H1 (cell line): ENCODE measurements at regions not wholly inside any gene's neighbourhood (a gene's known extent, or its start where the extent isn't known, plus 50 kb on each side); places are given as distances from the start of the nearest gene placed in this dataset.

ENCODE experiments used
- CTCF ChIA-PET: fragments of 300-600 bp; sonication (Branson Sonifier 250); formaldehyde crosslinking; loops from one replicate; lab custom pipeline; 2021; ENCODE audit not compliant: partially characterized antibody; lab: Charles Lee
- POLR2A ChIA-PET: fragments of 300-600 bp; sonication (Branson Sonifier 250); formaldehyde crosslinking; loops from one replicate; lab custom pipeline; 2021; ENCODE audit warnings: inconsistent platforms; ENCODE audit not compliant: partially characterized antibody; lab: Charles Lee
- DNase-seq, 2 experiments: peaks; one replicate each; pipeline versions ENCODE4 v3.0.0 to v3.0.0-alpha.2; 2010 to 2022; ENCODE audit warnings: low spot score in 2 of 2, low read depth in 1 of 2, mixed read lengths in 1 of 2
- FAIRE-seq: peaks from 2 replicates; lab custom pipeline; 2011; peaks lifted over from hg19 to GRCh38; lab: Jason Lieb, UNC
- H2AFZ ChIP-seq: 2 replicates; pipeline ENCODE4 v1.8.1; 2012; ENCODE audit warnings: low read length, inconsistent platforms
- H2AK5ac ChIP-seq: 2 replicates; pipeline ENCODE4 v1.6.1; 2013; ENCODE audit warnings: low read depth, low read length
- H2BK120ac ChIP-seq: replicated peaks from 2 replicates; pipeline ENCODE3; 2013; ENCODE audit warnings: low read depth, low read length, inconsistent platforms
- H2BK12ac ChIP-seq: 2 replicates; pipeline ENCODE4 v1.6.1; 2013; ENCODE audit warnings: low read depth, low read length
- H2BK15ac ChIP-seq: 2 replicates; pipeline ENCODE4 v1.6.1; 2013; ENCODE audit warnings: low read length
- H2BK20ac ChIP-seq: 2 replicates; pipeline ENCODE4 v1.6.1; 2013; ENCODE audit warnings: low read length
- H2BK5ac ChIP-seq: 2 replicates; pipeline ENCODE4 v1.6.1; 2013; ENCODE audit warnings: low read depth, low read length
- H3K14ac ChIP-seq: 2 replicates; pipeline ENCODE4 v1.6.1; 2013; ENCODE audit warnings: inconsistent platforms; ENCODE audit not compliant: insufficient read length
- H3K18ac ChIP-seq: 2 replicates; pipeline ENCODE4 v1.6.1; 2013; ENCODE audit warnings: low read length; ENCODE audit errors: extremely low read depth
- H3K23ac ChIP-seq: 2 replicates; pipeline ENCODE4 v1.6.1; 2013; ENCODE audit warnings: inconsistent platforms; ENCODE audit not compliant: insufficient read length
- H3K23me2 ChIP-seq: 2 replicates; pipeline ENCODE4 v1.6.1; 2013; ENCODE audit warnings: low read depth, low read length
- H3K27ac ChIP-seq: 2 replicates; pipeline ENCODE4 v1.6.1; 2011; ENCODE audit warnings: low read depth, low read length, inconsistent platforms
- H3K27me3 ChIP-seq, 4 experiments: replicated peaks in 1 of 4; 1 replicate in 1 of 4; 2 replicates in 3 of 4; pipeline versions ENCODE4 v1.6.1 to v1.8.1; 2011 to 2013; ENCODE audit warnings: low read length in 3 of 4, mild to moderate bottlenecking in 3 of 4, inconsistent platforms in 2 of 4, mixed read lengths in 2 of 4, moderate library complexity in 1 of 4; ENCODE audit not compliant: control insufficient read depth in 3 of 4, insufficient read depth in 3 of 4; ENCODE audit errors: extremely low read depth in 1 of 4
- H3K36me3 ChIP-seq, 4 experiments: 2 replicates each; pipeline versions ENCODE4 v1.6.1 to v1.8.1; 2011 to 2013; ENCODE audit warnings: mild to moderate bottlenecking in 4 of 4, low read length in 3 of 4, moderate library complexity in 2 of 4, control low read depth in 1 of 4, inconsistent platforms in 1 of 4; ENCODE audit not compliant: insufficient read depth in 4 of 4, control insufficient read depth in 2 of 4
- H3K4ac ChIP-seq: replicated peaks from 2 replicates; pipeline ENCODE3; 2013; ENCODE audit warnings: low read length, low read depth, mixed read lengths, inconsistent platforms; ENCODE audit not compliant: insufficient read length
- H3K4me1 ChIP-seq, 4 experiments: replicated peaks in 1 of 4; 1 replicate in 1 of 4; 2 replicates in 3 of 4; pipeline versions ENCODE4 v1.6.1 to v1.8.1; 2011 to 2013; ENCODE audit warnings: low read length in 3 of 4, inconsistent platforms in 2 of 4, mixed read lengths in 1 of 4; ENCODE audit not compliant: insufficient read depth in 4 of 4, control insufficient read depth in 3 of 4
- H3K4me2 ChIP-seq, 2 experiments: 2 replicates each; pipeline versions ENCODE4 v1.6.1 to v1.8.1; 2011 to 2013; ENCODE audit warnings: low read depth in 2 of 2, low read length in 2 of 2, control low read depth in 1 of 2, inconsistent platforms in 1 of 2, mild to moderate bottlenecking in 1 of 2; ENCODE audit not compliant: insufficient read depth in 1 of 2
- H3K4me3 ChIP-seq, 4 experiments: fragments of 200-600, 300-600 bp in 1 of 4; sonication (generic), shearing (Covaris generic), sonication (Bioruptor Twin) in 1 of 4; 2 replicates each; pipeline versions ENCODE4 v1.5.1 to v1.8.1; 2011 to 2016; ENCODE audit warnings: low read length in 4 of 4, low read depth in 3 of 4, control low read depth in 2 of 4, inconsistent platforms in 2 of 4, mild to moderate bottlenecking in 2 of 4, mixed read lengths in 1 of 4, moderate library complexity in 1 of 4; ENCODE audit not compliant: insufficient read depth in 2 of 4; ENCODE audit errors: extremely low read depth in 1 of 4
- H3K56ac ChIP-seq: replicated peaks from 2 replicates; pipeline ENCODE3; 2013; ENCODE audit warnings: low read depth, mild to moderate bottlenecking, mixed read lengths, low read length, inconsistent platforms; ENCODE audit not compliant: insufficient read length
- H3K79me1 ChIP-seq: 2 replicates; pipeline ENCODE4 v1.6.1; 2013; ENCODE audit warnings: low read depth, low read length, control low read depth
- H3K79me2 ChIP-seq, 2 experiments: 2 replicates each; pipeline versions ENCODE4 v1.6.1 to v1.8.1; 2012 to 2013; ENCODE audit warnings: low read length in 2 of 2, mild to moderate bottlenecking in 2 of 2, inconsistent platforms in 1 of 2; ENCODE audit not compliant: insufficient read depth in 2 of 2, control insufficient read depth in 1 of 2
- H3K9ac ChIP-seq, 4 experiments: replicated peaks in 1 of 4; 1 replicate in 1 of 4; 2 replicates in 3 of 4; pipeline versions ENCODE4 v1.6.1 to v1.8.1; 2011 to 2013; ENCODE audit warnings: low read depth in 3 of 4, low read length in 3 of 4, control low read depth in 2 of 4, mild to moderate bottlenecking in 2 of 4, moderate library complexity in 2 of 4, inconsistent platforms in 1 of 4; ENCODE audit errors: extremely low read depth in 1 of 4
- H3K9me3 ChIP-seq, 2 experiments: 2 replicates each; pipeline versions ENCODE4 v1.6.1 to v1.8.1; 2012 to 2013; ENCODE audit warnings: mild to moderate bottlenecking in 2 of 2, moderate library complexity in 2 of 2, control low read depth in 1 of 2, inconsistent platforms in 1 of 2, low read depth in 1 of 2, low read length in 1 of 2, mixed read lengths in 1 of 2; ENCODE audit not compliant: insufficient read depth in 2 of 2
- H4K20me1 ChIP-seq, 2 experiments: replicated peaks in 1 of 2; 2 replicates each; pipeline versions ENCODE3 to v1.8.1; 2011 to 2013; ENCODE audit warnings: inconsistent platforms in 2 of 2, low read length in 2 of 2, mild to moderate bottlenecking in 1 of 2; ENCODE audit not compliant: insufficient read depth in 2 of 2, control insufficient read depth in 1 of 2
- H4K5ac ChIP-seq: 2 replicates; pipeline ENCODE4 v1.6.1; 2013; ENCODE audit warnings: low read length, low read depth, mixed read lengths, inconsistent platforms; ENCODE audit not compliant: insufficient read length
- H4K8ac ChIP-seq: 2 replicates; pipeline ENCODE4 v1.8.0; 2013; ENCODE audit warnings: mild to moderate bottlenecking, moderate library complexity, low read length, inconsistent platforms; ENCODE audit not compliant: insufficient read depth; ENCODE audit errors: extremely low read depth
- H4K91ac ChIP-seq: replicated peaks from 2 replicates; pipeline ENCODE3; 2013; ENCODE audit warnings: low read length, mixed read lengths, inconsistent platforms; ENCODE audit not compliant: insufficient read length
- BACH1 ChIP-seq: IDR thresholded peaks from 2 replicates; pipeline ENCODE4 v1.6.1; 2012; ENCODE audit warnings: low read length, improper control_type of control experiment
- CTBP2 ChIP-seq: IDR thresholded peaks from 2 replicates; pipeline ENCODE4 v1.7.0; 2011; ENCODE audit warnings: borderline replicate concordance, mild to moderate bottlenecking, moderate library complexity, mixed read lengths, low read length; ENCODE audit not compliant: insufficient read depth, insufficient read length
- E2F6 ChIP-seq: IDR thresholded peaks from 2 replicates; pipeline ENCODE4 v1.6.1; 2012; ENCODE audit warnings: inconsistent platforms
- EGR1 ChIP-seq: IDR thresholded peaks from 2 replicates; pipeline ENCODE4 v1.6.1; 2011; ENCODE audit warnings: low read depth, low read length, borderline replicate concordance
- EP300 ChIP-seq, 2 experiments: IDR thresholded peaks; 1 replicate in 1 of 2; 2 replicates in 1 of 2; pipeline ENCODE4 v1.6.1; 2011 to 2012; ENCODE audit warnings: low read depth in 2 of 2, low read length in 2 of 2, mild to moderate bottlenecking in 2 of 2, borderline replicate concordance in 1 of 2, inconsistent platforms in 1 of 2, moderate library complexity in 1 of 2
- EZH2 ChIP-seq: fragments of 200-600 bp; sonication (generic); IDR thresholded peaks from 2 replicates; pipeline ENCODE4 v1.7.1; 2012; ENCODE audit warnings: low read depth, mild to moderate bottlenecking, moderate library complexity, low read length, inconsistent platforms; ENCODE audit not compliant: severe bottlenecking
- GTF2F1 ChIP-seq: IDR thresholded peaks from 2 replicates; pipeline ENCODE4 v1.6.1; 2012; ENCODE audit warnings: low read depth, low read length, improper control_type of control experiment, borderline replicate concordance
- HDAC6 ChIP-seq: IDR thresholded peaks from one replicate; pipeline ENCODE4 v1.7.1; 2012; ENCODE audit warnings: low read depth, mild to moderate bottlenecking, inconsistent platforms, low read length, moderate library complexity
- KDM5A ChIP-seq: fragments of 200-600 bp; IDR thresholded peaks from 2 replicates; pipeline ENCODE4 v1.7.1; 2012; ENCODE audit warnings: mild to moderate bottlenecking, low read length, inconsistent platforms, mixed read lengths
- POU5F1 ChIP-seq: IDR thresholded peaks from 2 replicates; pipeline ENCODE4 v1.6.1; 2011; ENCODE audit warnings: low read depth, mild to moderate bottlenecking, low read length, moderate library complexity
- TAF7 ChIP-seq: optimal IDR thresholded peaks from 2 replicates; pipeline ENCODE3; 2011; ENCODE audit warnings: low read depth, mild to moderate bottlenecking, inconsistent platforms, low read length, moderate library complexity, borderline replicate concordance
- TF ChIP-seq, protein P1 (sequence below), 3 experiments: IDR thresholded peaks; 1 replicate in 2 of 3; 2 replicates in 1 of 3; pipeline versions ENCODE4 v1.5.1 to v1.6.1; 2011; ENCODE audit warnings: low read length in 3 of 3, mild to moderate bottlenecking in 3 of 3, inconsistent platforms in 2 of 3, low read depth in 1 of 3, moderate library complexity in 1 of 3; ENCODE audit not compliant: insufficient read depth in 1 of 3; ENCODE audit errors: control extremely low read depth in 1 of 3

DNA sequence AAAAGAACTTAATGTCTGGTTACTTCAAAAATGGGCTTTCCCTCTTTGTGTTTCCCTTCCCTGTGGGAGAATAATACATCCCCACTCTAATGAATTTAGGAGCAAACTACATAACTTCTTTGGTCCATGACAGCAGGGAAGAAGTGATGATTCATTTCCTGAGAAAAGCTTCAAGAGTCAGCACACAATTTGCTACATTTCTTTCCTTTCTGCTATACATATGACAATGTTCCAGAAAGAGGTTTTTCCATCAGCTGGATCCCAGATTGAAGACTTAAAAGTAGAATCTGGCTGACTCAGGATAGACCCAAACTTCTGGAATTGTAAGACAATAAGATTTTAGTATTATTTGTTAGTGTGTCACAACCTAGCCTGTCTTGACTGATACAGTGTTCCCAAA lies 126.1 kb downstream of the DRD1 start:
- no peak overlapping the region for H4K91ac ChIP-seq
- H3K4me3 ChIP-seq = no peak overlapping the region
- no peak overlapping the region for H3K14ac ChIP-seq
- no peaks in the 10 kb centered on the region for H4K20me1 ChIP-seq
- H3K9me3 ChIP-seq = no peaks in the 10 kb centered on the region
- H2AFZ ChIP-seq = no peak overlapping the region
- no peak overlapping the region for H3K23ac ChIP-seq
- no peak overlapping the region for H3K27ac ChIP-seq
- no peak overlapping the region for H3K18ac ChIP-seq
- H2AK5ac ChIP-seq = no peak overlapping the region
- no peak overlapping the region for H2BK120ac ChIP-seq
- ChIA-PET CTCF (no interaction called here), POLR2A (no interaction called here)
- no peaks in the 10 kb centered on the region for H3K79me2 ChIP-seq
- no peak overlapping the region for H2BK20ac ChIP-seq
- no peaks in the 10 kb centered on the region for H3K36me3 ChIP-seq
- H4K5ac ChIP-seq = no peak overlapping the region
- DNase-seq (no peak), FAIRE-seq (no peak)
- no peaks in the 10 kb centered on the region for H3K27me3 ChIP-seq
- H4K8ac ChIP-seq = no peak overlapping the region
- no peak overlapping the region for H2BK12ac ChIP-seq
- H2BK5ac ChIP-seq = no peak overlapping the region
- no peak overlapping the region for H3K56ac ChIP-seq
- H3K4me1 ChIP-seq = no peaks in the 10 kb centered on the region
- H2BK15ac ChIP-seq = no peak overlapping the region
- H3K79me1 ChIP-seq = no peaks in the 10 kb centered on the region
- H3K4me2 ChIP-seq = no peak overlapping the region
- no peak overlapping the region for H3K9ac ChIP-seq
- H3K23me2 ChIP-seq = no peaks in the 10 kb centered on the region
- no peak overlapping the region for H3K4ac ChIP-seq
- TF ChIP-seq EZH2 (no peak), EGR1 (no peak), TAF7 (no peak), POU5F1 (no peak), CTBP2 (no peak), EP300 (IDR thresholded peaks at IDR 0.05; ENCODE audit: borderline replicate concordance in 1 of 2, low read depth in 2 of 2, low read length in 2 of 2) (no peak), HDAC6 (no peak), KDM5A (no peak), E2F6 (no peak), GTF2F1 (no peak), BACH1 (no peak)
- TF ChIP-seq, protein P1, sequence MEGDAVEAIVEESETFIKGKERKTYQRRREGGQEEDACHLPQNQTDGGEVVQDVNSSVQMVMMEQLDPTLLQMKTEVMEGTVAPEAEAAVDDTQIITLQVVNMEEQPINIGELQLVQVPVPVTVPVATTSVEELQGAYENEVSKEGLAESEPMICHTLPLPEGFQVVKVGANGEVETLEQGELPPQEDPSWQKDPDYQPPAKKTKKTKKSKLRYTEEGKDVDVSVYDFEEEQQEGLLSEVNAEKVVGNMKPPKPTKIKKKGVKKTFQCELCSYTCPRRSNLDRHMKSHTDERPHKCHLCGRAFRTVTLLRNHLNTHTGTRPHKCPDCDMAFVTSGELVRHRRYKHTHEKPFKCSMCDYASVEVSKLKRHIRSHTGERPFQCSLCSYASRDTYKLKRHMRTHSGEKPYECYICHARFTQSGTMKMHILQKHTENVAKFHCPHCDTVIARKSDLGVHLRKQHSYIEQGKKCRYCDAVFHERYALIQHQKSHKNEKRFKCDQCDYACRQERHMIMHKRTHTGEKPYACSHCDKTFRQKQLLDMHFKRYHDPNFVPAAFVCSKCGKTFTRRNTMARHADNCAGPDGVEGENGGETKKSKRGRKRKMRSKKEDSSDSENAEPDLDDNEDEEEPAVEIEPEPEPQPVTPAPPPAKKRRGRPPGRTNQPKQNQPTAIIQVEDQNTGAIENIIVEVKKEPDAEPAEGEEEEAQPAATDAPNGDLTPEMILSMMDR (IDR thresholded peaks at IDR 0.05; ENCODE audit: control extremely low read depth in 1 of 3, insufficient read depth in 1 of 3, low read depth in 1 of 3, low read length in 3 of 3) = no peak
